Lower lobe of right lung (tissue), 2 donors: ENCODE measurements at regions not wholly inside any gene's neighbourhood (a gene's known extent, or its start where the extent isn't known, plus 50 kb on each side); places are given as distances from the start of the nearest gene placed in this dataset.

Experiments used
- ATAC-seq, 2 donors: fragments of 200-7000 bp; cut with Tn5 transposase; one replicate each; pipeline ENCODE4 v1.9.1; 2020 to 2022; ENCODE audit warnings: mild to moderate bottlenecking in 2 of 2, moderate library complexity in 2 of 2
- DNase-seq: peaks from one replicate; pipeline ENCODE4 v3.0.0-alpha.2; 2020
- H3K27ac ChIP-seq: fragments of 200-600 bp; one replicate; pipeline ENCODE4 v1.8.0; 2022
- H3K27me3 ChIP-seq: fragments of 200-600 bp; one replicate; pipeline ENCODE4 v1.8.0; 2022; ENCODE audit warnings: low read depth
- H3K36me3 ChIP-seq: fragments of 200-600 bp; one replicate; pipeline ENCODE4 v1.8.0; 2022; ENCODE audit warnings: mild to moderate bottlenecking
- H3K4me1 ChIP-seq: fragments of 200-600 bp; one replicate; pipeline ENCODE4 v1.8.0; 2022
- H3K4me3 ChIP-seq: fragments of 200-600 bp; one replicate; pipeline ENCODE4 v1.8.0; 2022; ENCODE audit warnings: mild to moderate bottlenecking
- H3K9me3 ChIP-seq: fragments of 200-600 bp; one replicate; pipeline ENCODE4 v1.8.0; 2022
- intact Hi-C: fragments of 100-400 bp; cut with DNase I; formaldehyde crosslinking; loops from one replicate; pipeline ENCODE4 v1.11.0; 2022
- TF ChIP-seq, protein P1 (sequence below): fragments of 200-600 bp; IDR thresholded peaks from one replicate; pipeline ENCODE4 v1.8.0; 2022; ENCODE audit warnings: antibody characterized with exemption, mild to moderate bottlenecking
- donor health status: DM: no; HTN: yes; CAD: no; lungs with severe emphysema.

DNA sequence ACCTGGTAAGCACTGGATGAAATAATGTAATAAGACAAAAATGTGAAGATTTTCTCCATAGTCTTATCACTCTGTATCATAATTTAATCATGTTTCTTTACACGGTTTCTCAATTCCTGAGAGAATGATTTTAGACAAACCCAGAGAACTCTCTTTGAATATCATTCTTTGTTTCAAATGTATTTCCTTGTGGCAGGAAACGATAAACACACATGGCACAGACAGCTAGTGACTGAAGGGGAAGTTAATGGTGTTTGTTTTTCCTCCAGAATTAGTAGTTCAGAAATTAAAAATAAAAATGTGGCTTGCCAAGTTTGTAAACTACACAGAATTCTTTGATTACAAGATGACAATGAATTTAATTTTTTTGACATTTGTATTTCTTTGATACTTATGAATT, 163.7 kb upstream of the PRPS1L1 start:
- no peak for DNase-seq
- intact Hi-C loops: no loop called here
- TF ChIP-seq, protein P1, sequence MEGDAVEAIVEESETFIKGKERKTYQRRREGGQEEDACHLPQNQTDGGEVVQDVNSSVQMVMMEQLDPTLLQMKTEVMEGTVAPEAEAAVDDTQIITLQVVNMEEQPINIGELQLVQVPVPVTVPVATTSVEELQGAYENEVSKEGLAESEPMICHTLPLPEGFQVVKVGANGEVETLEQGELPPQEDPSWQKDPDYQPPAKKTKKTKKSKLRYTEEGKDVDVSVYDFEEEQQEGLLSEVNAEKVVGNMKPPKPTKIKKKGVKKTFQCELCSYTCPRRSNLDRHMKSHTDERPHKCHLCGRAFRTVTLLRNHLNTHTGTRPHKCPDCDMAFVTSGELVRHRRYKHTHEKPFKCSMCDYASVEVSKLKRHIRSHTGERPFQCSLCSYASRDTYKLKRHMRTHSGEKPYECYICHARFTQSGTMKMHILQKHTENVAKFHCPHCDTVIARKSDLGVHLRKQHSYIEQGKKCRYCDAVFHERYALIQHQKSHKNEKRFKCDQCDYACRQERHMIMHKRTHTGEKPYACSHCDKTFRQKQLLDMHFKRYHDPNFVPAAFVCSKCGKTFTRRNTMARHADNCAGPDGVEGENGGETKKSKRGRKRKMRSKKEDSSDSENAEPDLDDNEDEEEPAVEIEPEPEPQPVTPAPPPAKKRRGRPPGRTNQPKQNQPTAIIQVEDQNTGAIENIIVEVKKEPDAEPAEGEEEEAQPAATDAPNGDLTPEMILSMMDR: no peak
- H3K9me3 ChIP-seq: no peaks in the 10 kb centered on the region
- no peak overlapping the region for H3K4me3 ChIP-seq
- H3K4me1 ChIP-seq: no peaks in the 10 kb centered on the region
- no peak for ATAC-seq
- no peaks in the 10 kb centered on the region for H3K27me3 ChIP-seq
- H3K27ac ChIP-seq: no peak overlapping the region
- H3K36me3 ChIP-seq: no peaks in the 10 kb centered on the region

GRCh38 chr7:18191862-18192625, 164.4 kb upstream of the PRPS1L1 start:
- Histone ChIP-seq H3K27me3 (no peaks in the 10 kb centered on the region), H3K27ac (no peak overlapping the region), H3K36me3 (no peaks in the 10 kb centered on the region), H3K4me3 (no peak overlapping the region), H3K9me3 (no peaks in the 10 kb centered on the region), H3K4me1 (no peaks in the 10 kb centered on the region)
- DNase-seq (no peak), ATAC-seq (no peak)
- intact Hi-C loops: no loop called here
- TF ChIP-seq, protein P1: no peak

DNA sequence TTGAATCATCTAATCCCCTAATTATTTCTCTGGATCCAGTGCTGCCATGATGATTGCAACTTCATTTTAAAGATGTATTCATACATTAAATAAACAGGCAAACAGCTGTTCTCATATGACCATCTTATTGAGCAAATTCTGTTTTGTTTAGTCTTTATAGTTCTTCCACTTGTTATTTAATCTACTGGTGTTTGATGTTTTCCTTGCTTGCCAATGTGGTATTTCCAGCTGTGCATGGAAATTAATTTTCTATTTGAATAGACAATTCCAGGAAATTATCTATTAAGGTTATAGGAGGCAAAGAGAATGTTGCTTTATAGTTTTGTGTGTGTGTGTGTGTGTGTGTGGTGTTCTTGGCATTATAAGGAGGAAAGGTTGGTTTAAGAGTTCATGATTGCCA, 167.0 kb upstream of the PRPS1L1 start:
- intact Hi-C loops: no loop called here
- no peaks in the 10 kb centered on the region for H3K27me3 ChIP-seq
- H3K9me3 ChIP-seq: no peaks in the 10 kb centered on the region
- H3K4me3 ChIP-seq: no peak overlapping the region
- H3K36me3 ChIP-seq: no peaks in the 10 kb centered on the region
- no peak for DNase-seq
- H3K27ac ChIP-seq: no peak overlapping the region
- TF ChIP-seq, protein P1: no peak
- H3K4me1 ChIP-seq: no peaks in the 10 kb centered on the region
- no peak for ATAC-seq

DNA sequence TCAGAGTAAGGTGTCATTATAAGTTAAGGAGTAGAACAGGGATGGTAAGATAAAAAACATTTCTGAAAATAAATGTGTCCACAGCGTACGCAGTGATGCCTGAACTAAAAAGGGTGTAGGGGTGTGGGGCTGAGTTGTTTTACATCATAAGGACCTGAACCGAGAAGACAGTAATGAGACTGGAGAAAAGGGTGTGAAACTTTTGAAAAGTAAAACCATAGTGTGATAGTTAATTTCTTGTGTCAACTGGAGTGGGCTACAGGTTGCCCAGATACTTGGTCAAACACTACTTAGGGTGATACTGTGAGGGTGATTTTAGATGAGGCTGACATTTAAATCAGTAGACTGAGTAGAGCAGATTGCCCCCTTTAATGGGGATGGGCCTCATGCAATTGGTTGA, 169.0 kb upstream of the PRPS1L1 start:
- intact Hi-C loops: no loop called here
- Histone ChIP-seq H3K4me3 (no peak overlapping the region), H3K27me3 (no peaks in the 10 kb centered on the region), H3K4me1 (no peaks in the 10 kb centered on the region), H3K36me3 (no peaks in the 10 kb centered on the region), H3K9me3 (no peaks in the 10 kb centered on the region), H3K27ac (no peak overlapping the region)
- DNase-seq: no peak
- ATAC-seq: no peak
- TF ChIP-seq, protein P1: no peak

DNA sequence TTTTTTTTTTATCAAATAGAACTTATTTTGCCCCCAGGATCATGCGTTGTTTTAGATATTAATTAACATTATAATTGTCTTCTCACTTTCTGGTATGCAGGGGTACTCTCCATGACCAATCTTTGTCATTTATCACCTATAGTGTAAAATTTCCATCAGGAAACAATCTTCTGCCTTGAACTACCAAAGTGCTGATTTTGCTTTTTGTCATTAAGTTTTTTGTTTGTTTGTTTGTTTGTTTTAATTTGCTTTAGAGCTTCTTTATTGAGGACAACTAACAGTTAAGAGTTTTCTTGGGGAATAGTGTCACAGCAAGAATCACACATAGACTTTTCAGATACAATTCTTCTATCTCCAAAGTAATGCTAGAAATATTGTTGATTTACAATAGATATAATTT, 171.2 kb upstream of the PRPS1L1 start:
- H3K9me3 ChIP-seq: no peaks in the 10 kb centered on the region
- H3K27me3 ChIP-seq: no peaks in the 10 kb centered on the region
- H3K27ac ChIP-seq: no peak overlapping the region
- ATAC-seq (no peak), DNase-seq (no peak)
- no peaks in the 10 kb centered on the region for H3K36me3 ChIP-seq
- no peak overlapping the region for H3K4me3 ChIP-seq
- intact Hi-C loops: no loop called here
- H3K4me1 ChIP-seq: no peaks in the 10 kb centered on the region
- TF ChIP-seq, protein P1: no peak
